ENCODE measurements at regions not wholly inside any gene's neighbourhood (a gene's known extent, or its start where the extent isn't known, plus 50 kb on each side); places are given as distances from the start of the nearest gene placed in this dataset.

DNA sequence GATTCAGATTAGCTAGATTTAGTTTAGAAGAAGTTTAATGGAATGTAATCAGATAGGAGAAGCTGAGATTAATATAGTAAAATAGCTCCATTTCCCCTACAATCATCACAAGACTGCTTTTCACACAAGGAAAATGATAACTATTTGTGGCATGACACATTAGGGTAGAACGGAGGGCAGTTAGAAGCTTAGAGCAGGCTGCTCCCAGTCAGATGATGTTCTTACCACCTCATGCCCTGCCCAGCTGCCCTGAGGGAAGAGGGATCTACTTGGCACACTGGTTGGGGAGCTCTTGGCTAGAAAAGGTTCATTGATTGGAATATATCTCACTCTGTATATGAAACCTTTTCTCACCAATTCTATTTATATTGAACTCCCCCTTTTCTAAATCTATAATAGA, 180.7 kb upstream of the IL15 start:
- Histone ChIP-seq H3K36me3 (no peaks in the 10 kb centered on the region), H3K4me3 (no peak overlapping the region), H3K9me3 (no peaks in the 10 kb centered on the region), H3K27ac (no peak overlapping the region), H3K4me1 (no peaks in the 10 kb centered on the region), H3K27me3 (no peaks in the 10 kb centered on the region)
- no peak for DNase-seq
- 79 to 100% methylated on average over 1 of the region's 1 CpG for WGBS, 2 donors
- TF ChIP-seq CTCF (IDR thresholded peaks at IDR 0.05) (no peak), POLR2AphosphoS5 (IDR thresholded peaks at IDR 0.05) (no peak), POLR2A (IDR thresholded peaks at IDR 0.05) (no peak), EP300 (IDR thresholded peaks at IDR 0.05) (no peak)
- ATAC-seq (ENCODE audit: low FRiP score in 2 of 2): no peak

DNA sequence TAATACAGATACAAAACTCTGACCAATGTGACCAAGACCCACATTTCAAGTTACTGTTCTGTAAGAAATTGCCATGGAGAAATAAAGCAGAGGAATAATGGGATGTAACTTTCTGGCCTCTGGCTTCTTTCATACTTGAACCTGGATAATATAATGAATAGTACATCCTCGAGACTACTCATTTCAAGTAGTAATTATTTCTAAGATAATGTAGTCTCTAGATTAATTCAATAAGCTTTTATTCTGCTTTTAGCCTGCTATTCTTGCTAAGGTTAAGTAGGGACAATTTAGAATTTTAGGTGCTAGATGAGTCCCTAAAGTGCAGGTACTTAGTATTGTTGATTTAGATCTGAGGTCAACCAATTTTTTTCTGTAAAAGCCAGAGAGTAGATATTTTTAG, 178.7 kb upstream of the IL15 start:
- Histone ChIP-seq H3K36me3 (no peaks in the 10 kb centered on the region), H3K9me3 (no peaks in the 10 kb centered on the region), H3K4me3 (no peak overlapping the region), H3K27me3 (no peaks in the 10 kb centered on the region), H3K27ac (no peak overlapping the region), H3K4me1 (no peaks in the 10 kb centered on the region)
- TF ChIP-seq POLR2AphosphoS5 (IDR thresholded peaks at IDR 0.05) (no peak), EP300 (IDR thresholded peaks at IDR 0.05) (no peak), CTCF (IDR thresholded peaks at IDR 0.05) (no peak), POLR2A (IDR thresholded peaks at IDR 0.05) (no peak)
- no peak for DNase-seq
- no peak for ATAC-seq (ENCODE audit: low FRiP score in 2 of 2)
- 89 to 92% methylated on average over 1 of the region's 1 CpG for WGBS, 2 donors

DNA sequence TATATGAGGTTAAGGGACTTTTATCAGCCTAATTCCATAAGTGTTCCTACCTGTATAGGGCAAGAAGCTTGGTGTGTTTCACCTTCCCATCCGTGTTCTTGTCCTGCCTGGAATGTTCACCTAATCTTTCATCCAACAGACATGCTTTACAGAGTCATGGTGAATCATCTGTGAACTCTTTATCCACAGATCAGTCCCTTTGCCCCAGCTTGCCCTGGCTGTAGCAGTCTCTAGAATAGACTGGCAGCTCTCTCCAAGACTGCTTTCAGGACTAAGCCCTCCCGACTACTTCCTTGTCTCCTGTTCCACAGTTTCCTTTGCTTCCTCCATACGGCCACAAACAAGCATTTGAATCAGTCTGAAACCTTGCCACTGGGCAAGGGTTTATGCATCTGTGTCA, 177.9 kb upstream of the IL15 start:
- Histone ChIP-seq H3K4me1 (no peaks in the 10 kb centered on the region), H3K27me3 (no peaks in the 10 kb centered on the region), H3K36me3 (no peaks in the 10 kb centered on the region), H3K9me3 (no peaks in the 10 kb centered on the region), H3K4me3 (no peak overlapping the region), H3K27ac (no peak overlapping the region)
- ATAC-seq (ENCODE audit: low FRiP score in 2 of 2) (no peak), DNase-seq (no peak)
- TF ChIP-seq POLR2AphosphoS5 (IDR thresholded peaks at IDR 0.05) (no peak), CTCF (IDR thresholded peaks at IDR 0.05) (no peak), POLR2A (IDR thresholded peaks at IDR 0.05) (no peak), EP300 (IDR thresholded peaks at IDR 0.05) (no peak)
- WGBS, 2 donors: 43 to 47% methylated on average over 3 of the region's 3 CpGs

DNA sequence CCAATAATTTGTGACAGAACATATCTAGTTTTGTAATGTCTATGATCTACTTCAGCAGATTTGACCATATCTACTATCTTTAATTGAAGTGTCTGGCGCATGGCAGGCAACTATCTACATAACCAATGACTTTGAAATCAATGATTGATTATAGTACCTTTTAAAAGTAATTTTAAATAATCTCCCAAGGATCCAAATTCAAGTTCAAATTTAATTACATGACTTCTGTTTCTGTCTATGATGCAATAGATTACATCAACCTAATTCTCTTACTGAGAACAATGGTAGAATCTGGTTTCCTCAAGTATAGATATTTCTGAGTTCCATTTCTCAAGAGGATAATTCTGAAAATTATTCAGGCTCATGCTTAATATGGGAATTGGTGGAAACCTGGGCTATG, 177.4 kb upstream of the IL15 start:
- Histone ChIP-seq H3K9me3 (no peaks in the 10 kb centered on the region), H3K4me3 (no peak overlapping the region), H3K4me1 (no peaks in the 10 kb centered on the region), H3K27me3 (no peaks in the 10 kb centered on the region), H3K36me3 (no peaks in the 10 kb centered on the region), H3K27ac (no peak overlapping the region)
- WGBS, 2 donors: 93% methylated on average over 1 of the region's 1 CpG
- DNase-seq (no peak), ATAC-seq (ENCODE audit: low FRiP score in 2 of 2) (no peak)
- TF ChIP-seq CTCF (IDR thresholded peaks at IDR 0.05): no peak
- no peak for TF ChIP-seq POLR2A (IDR thresholded peaks at IDR 0.05)
- no peak for TF ChIP-seq POLR2AphosphoS5 (IDR thresholded peaks at IDR 0.05)
- TF ChIP-seq EP300 (IDR thresholded peaks at IDR 0.05): no peak

DNA sequence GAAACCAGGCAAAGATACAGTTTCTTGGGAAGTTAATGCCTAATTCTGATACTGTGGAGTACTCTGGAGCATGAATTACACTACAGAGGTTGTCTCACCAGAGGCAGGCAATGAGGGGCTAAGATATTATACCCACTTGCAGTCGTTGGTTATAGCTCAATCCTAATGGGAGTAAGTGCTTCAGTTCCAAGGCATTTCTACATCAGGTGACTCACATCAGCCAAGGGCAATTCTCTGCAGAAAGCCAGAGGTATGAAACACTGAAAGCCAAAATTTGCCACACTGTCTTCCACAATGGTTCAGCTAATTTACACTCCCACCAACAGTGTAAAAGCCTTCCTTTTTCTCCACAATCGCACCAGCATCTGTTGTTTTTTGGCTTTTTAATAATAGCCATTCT, 174.0 kb upstream of the IL15 start:
- WGBS, 2 donors: 78% methylated on average over 2 of the region's 2 CpGs
- no peak for ATAC-seq (ENCODE audit: low FRiP score in 2 of 2)
- Histone ChIP-seq H3K36me3 (no peaks in the 10 kb centered on the region), H3K27me3 (no peaks in the 10 kb centered on the region), H3K4me3 (no peak overlapping the region), H3K9me3 (no peaks in the 10 kb centered on the region), H3K27ac (no peak overlapping the region), H3K4me1 (no peaks in the 10 kb centered on the region)
- no peak for DNase-seq
- TF ChIP-seq POLR2AphosphoS5 (IDR thresholded peaks at IDR 0.05) (no peak), EP300 (IDR thresholded peaks at IDR 0.05) (no peak), POLR2A (IDR thresholded peaks at IDR 0.05) (no peak), CTCF (IDR thresholded peaks at IDR 0.05) (no peak)
